ENCODE measurements at regions not wholly inside any gene's neighbourhood (a gene's known extent, or its start where the extent isn't known, plus 50 kb on each side); places are given as distances from the start of the nearest gene placed in this dataset.
A peak's percentile ranks its signal among the peaks of the same experiment; 100 is the strongest.
"Not testable (repeated sequence)": the region's sequence is repeated elsewhere in the genome, so short reads cannot be mapped to it uniquely, and the experiment has no call there.

- no peak for DNase-seq (ENCODE audit: missing footprints)
- intact Hi-C loops (cut with DNase I), result no loop called here
- ATAC-seq, result no peak
Observed at GRCh38 chr5:158468444-158468843, 609.5 kb upstream of the CLINT1 start.

- intact Hi-C loops (cut with DNase I), result no loop called here
- ATAC-seq (no peak), DNase-seq (ENCODE audit: missing footprints) (no peak)
Observed at GRCh38 chr5:158466191-158466590, 607.2 kb upstream of the CLINT1 start.

GRCh38 chr5:158465086-158465972 lies 606.4 kb upstream of the CLINT1 start:
- ATAC-seq (no peak), DNase-seq (ENCODE audit: missing footprints) (no peak)
- intact Hi-C loops (cut with DNase I), result no loop called here

- ATAC-seq (no peak), DNase-seq (ENCODE audit: missing footprints) (no peak)
- intact Hi-C loops (cut with DNase I), result no loop called here
Observed at GRCh38 chr5:158464383-158464782, 605.4 kb upstream of the CLINT1 start.

- DNase-seq (ENCODE audit: missing footprints) (peak; percentile 74), ATAC-seq (peak; percentile 63)
- intact Hi-C loops (cut with DNase I), result no loop called here
Observed at GRCh38 chr5:158463938-158464337, 605.0 kb upstream of the CLINT1 start.

GRCh38 chr5:158463188-158463587 lies 604.2 kb upstream of the CLINT1 start:
- intact Hi-C loops (cut with DNase I), result no loop called here
- no peak for ATAC-seq
- no peak for DNase-seq (ENCODE audit: missing footprints)

GRCh38 chr5:158462349-158463114 lies 603.6 kb upstream of the CLINT1 start:
- DNase-seq (ENCODE audit: missing footprints) (no peak), ATAC-seq (peak; percentile 56)
- intact Hi-C loops (cut with DNase I), result no loop called here

- no peak for DNase-seq (ENCODE audit: missing footprints)
- peak; percentile 75 for ATAC-seq
- intact Hi-C loops (cut with DNase I), result no loop called here
Observed at GRCh38 chr5:158461240-158461854, 602.4 kb upstream of the CLINT1 start.

GRCh38 chr5:158458086-158458485 lies 599.1 kb upstream of the CLINT1 start:
- DNase-seq (ENCODE audit: missing footprints), result no peak
- ATAC-seq, result no peak
- intact Hi-C loops (cut with DNase I), result no loop called here

- intact Hi-C loops (cut with DNase I), result no loop called here
- ATAC-seq (no peak), DNase-seq (ENCODE audit: missing footprints) (no peak)
Observed at GRCh38 chr5:158456756-158457155, 597.8 kb upstream of the CLINT1 start.

GRCh38 chr5:158456241-158456640 lies 597.3 kb upstream of the CLINT1 start:
- intact Hi-C loops (cut with DNase I), result no loop called here
- ATAC-seq (no peak), DNase-seq (ENCODE audit: missing footprints) (no peak)

- intact Hi-C loops (cut with DNase I), result no loop called here
- no peak for DNase-seq (ENCODE audit: missing footprints)
- ATAC-seq, result peak; percentile 29
Observed at GRCh38 chr5:158451993-158452672, 593.2 kb upstream of the CLINT1 start.

GRCh38 chr5:158451203-158451992 lies 592.5 kb upstream of the CLINT1 start:
- ATAC-seq (peak; percentile 91), DNase-seq (ENCODE audit: missing footprints) (peak; percentile 69)
- intact Hi-C loops (cut with DNase I), result no loop called here

- no peak for DNase-seq (ENCODE audit: missing footprints)
- ATAC-seq, result no peak
- intact Hi-C loops (cut with DNase I), result no loop called here
Observed at GRCh38 chr5:158450751-158451171, 591.8 kb upstream of the CLINT1 start.

- DNase-seq (ENCODE audit: missing footprints); intact Hi-C loops (cut with DNase I); ATAC-seq: not testable (repeated sequence)
Observed at GRCh38 chr5:158446761-158447160, 587.8 kb upstream of the CLINT1 start.

GRCh38 chr5:158439204-158439603 lies 580.3 kb upstream of the CLINT1 start:
- ATAC-seq; intact Hi-C loops (cut with DNase I); DNase-seq (ENCODE audit: missing footprints): not testable (repeated sequence)

- no peak for DNase-seq (ENCODE audit: missing footprints)
- ATAC-seq, result no peak
- intact Hi-C loops (cut with DNase I), result no loop called here
Observed at GRCh38 chr5:158436271-158437065, 577.5 kb upstream of the CLINT1 start.

Data from Right ventricle myocardium inferior (tissue), 1 donor.